ENCODE measurements at regions not wholly inside any gene's neighbourhood (a gene's known extent, or its start where the extent isn't known, plus 50 kb on each side); places are given as distances from the start of the nearest gene placed in this dataset.
"Not testable (repeated sequence)": the region's sequence is repeated elsewhere in the genome, so short reads cannot be mapped to it uniquely, and the experiment has no call there.

- Mint-ChIP-seq H3K9me3 (no peaks in the 10 kb centered on the region), H3K36me3 (no peaks in the 10 kb centered on the region), H3K27ac (no peak overlapping the region)
- ATAC-seq (no peak), DNase-seq (ENCODE audit: low spot score in 2 of 2) (no peak)
These were observed 786.0 kb upstream of the SLC39A10 start for GRCh38 chr2:194870974-194871535.

- Mint-ChIP-seq H3K36me3 (no peaks in the 10 kb centered on the region), H3K27ac (no peak overlapping the region), H3K9me3 (no peaks in the 10 kb centered on the region)
- ATAC-seq (no peak), DNase-seq (ENCODE audit: low spot score in 2 of 2) (no peak)
These were observed 789.7 kb upstream of the SLC39A10 start for GRCh38 chr2:194867328-194867727.

- no peak for DNase-seq (ENCODE audit: low spot score in 2 of 2)
- Mint-ChIP-seq H3K36me3 (no peaks in the 10 kb centered on the region), H3K27ac (no peak overlapping the region), H3K9me3 (no peaks in the 10 kb centered on the region)
- ATAC-seq, result no peak
These were observed 802.1 kb upstream of the SLC39A10 start for GRCh38 chr2:194854941-194855340.

- no peaks in the 10 kb centered on the region for H3K36me3 Mint-ChIP-seq
- no peak overlapping the region for H3K27ac Mint-ChIP-seq
- DNase-seq (ENCODE audit: low spot score in 2 of 2) (no peak), ATAC-seq (no peak)
- H3K9me3 Mint-ChIP-seq, result no peaks in the 10 kb centered on the region
These were observed 814.2 kb upstream of the SLC39A10 start for GRCh38 chr2:194842871-194843270.

GRCh38 chr2:194834371-194834770, 822.7 kb upstream of the SLC39A10 start:
- H3K27ac Mint-ChIP-seq; ATAC-seq; DNase-seq (ENCODE audit: low spot score in 2 of 2); H3K9me3 Mint-ChIP-seq; H3K36me3 Mint-ChIP-seq: not testable (repeated sequence)

GRCh38 chr2:194826241-194826640, 830.8 kb upstream of the SLC39A10 start:
- Mint-ChIP-seq H3K27ac (no peak overlapping the region), H3K36me3 (no peaks in the 10 kb centered on the region), H3K9me3 (no peaks in the 10 kb centered on the region)
- ATAC-seq (no peak), DNase-seq (ENCODE audit: low spot score in 2 of 2) (no peak)

GRCh38 chr2:194824450-194824849, 832.6 kb upstream of the SLC39A10 start:
- Mint-ChIP-seq H3K27ac (no peak overlapping the region), H3K36me3 (no peaks in the 10 kb centered on the region), H3K9me3 (no peaks in the 10 kb centered on the region)
- no peak for DNase-seq (ENCODE audit: low spot score in 2 of 2)
- ATAC-seq, result no peak

GRCh38 chr2:194822657-194823056, 834.4 kb upstream of the SLC39A10 start:
- no peak overlapping the region for H3K27ac Mint-ChIP-seq
- no peak for ATAC-seq
- H3K36me3 Mint-ChIP-seq, result no peaks in the 10 kb centered on the region
- no peak for DNase-seq (ENCODE audit: low spot score in 2 of 2)
- no peaks in the 10 kb centered on the region for H3K9me3 Mint-ChIP-seq

- Mint-ChIP-seq H3K27ac (no peak overlapping the region), H3K36me3 (no peaks in the 10 kb centered on the region)
- ATAC-seq, result no peak
These were observed 834.9 kb upstream of the SLC39A10 start for GRCh38 chr2:194822097-194822496.

GRCh38 chr2:194819367-194819766, 837.7 kb upstream of the SLC39A10 start:
- DNase-seq (ENCODE audit: low spot score in 2 of 2) (no peak), ATAC-seq (no peak)
- Mint-ChIP-seq H3K27ac (no peak overlapping the region), H3K36me3 (no peaks in the 10 kb centered on the region), H3K9me3 (no peaks in the 10 kb centered on the region)

More at GRCh38 chr2:194822097-194822496, 834.9 kb upstream of the SLC39A10 start:
- no peaks in the 10 kb centered on the region for H3K9me3 Mint-ChIP-seq
- no peak for DNase-seq (ENCODE audit: low spot score in 2 of 2)

- ATAC-seq, result no peak
- no peak for DNase-seq (ENCODE audit: low spot score in 2 of 2)
- Mint-ChIP-seq H3K27ac (no peak overlapping the region), H3K36me3 (no peaks in the 10 kb centered on the region), H3K9me3 (no peaks in the 10 kb centered on the region)
These were observed 841.6 kb upstream of the SLC39A10 start for GRCh38 chr2:194815475-194815874.

GRCh38 chr2:194802589-194802988, 854.4 kb upstream of the SLC39A10 start:
- ATAC-seq, result no peak
- H3K9me3 Mint-ChIP-seq, result peaks cover 5 to 13% of the 10 kb centered on the region in 2 donors
- peaks cover 0 to 4% of the 10 kb centered on the region in 2 donors for H3K36me3 Mint-ChIP-seq
- H3K27ac Mint-ChIP-seq, result no peak overlapping the region
- no peak for DNase-seq (ENCODE audit: low spot score in 2 of 2)

GRCh38 chr2:194787071-194787470, 870.0 kb upstream of the SLC39A10 start:
- not testable (repeated sequence) for H3K9me3 Mint-ChIP-seq; DNase-seq (ENCODE audit: low spot score in 2 of 2); H3K27ac Mint-ChIP-seq; H3K36me3 Mint-ChIP-seq; ATAC-seq

- H3K9me3 Mint-ChIP-seq, result peaks cover 0 to 10% of the 10 kb centered on the region in 2 donors
- DNase-seq (ENCODE audit: low spot score in 2 of 2); H3K27ac Mint-ChIP-seq; H3K36me3 Mint-ChIP-seq; ATAC-seq: not testable (repeated sequence)
These were observed 885.6 kb upstream of the SLC39A10 start for GRCh38 chr2:194771394-194771793.

GRCh38 chr2:194769030-194769429, 888.0 kb upstream of the SLC39A10 start:
- no peaks in the 10 kb centered on the region for H3K36me3 Mint-ChIP-seq
- peaks cover 0 to 10% of the 10 kb centered on the region in 2 donors for H3K9me3 Mint-ChIP-seq
- no peak for DNase-seq (ENCODE audit: low spot score in 2 of 2)

GRCh38 chr2:194765723-194766122, 891.3 kb upstream of the SLC39A10 start:
- Mint-ChIP-seq H3K36me3 (no peaks in the 10 kb centered on the region), H3K9me3 (peaks cover 0 to 6% of the 10 kb centered on the region in 2 donors), H3K27ac (no peak overlapping the region)
- DNase-seq (ENCODE audit: low spot score in 2 of 2), result no peak
- ATAC-seq, result no peak

More at GRCh38 chr2:194769030-194769429, 888.0 kb upstream of the SLC39A10 start:
- no peak overlapping the region for H3K27ac Mint-ChIP-seq
- ATAC-seq, result no peak

GRCh38 chr2:194750926-194751325, 906.1 kb upstream of the SLC39A10 start:
- H3K36me3 Mint-ChIP-seq, result no peaks in the 10 kb centered on the region
- no peaks in the 10 kb centered on the region for H3K9me3 Mint-ChIP-seq
- DNase-seq (ENCODE audit: low spot score in 2 of 2) (no peak), ATAC-seq (no peak)
- H3K27ac Mint-ChIP-seq, result no peak overlapping the region

GRCh38 chr2:194745557-194746146, 911.4 kb upstream of the SLC39A10 start:
- Mint-ChIP-seq H3K27ac (no peak overlapping the region), H3K36me3 (no peaks in the 10 kb centered on the region), H3K9me3 (no peaks in the 10 kb centered on the region)
- no peak for ATAC-seq
- DNase-seq (ENCODE audit: low spot score in 2 of 2), result no peak
